MM.1S (cell line): ENCODE measurements at regions not wholly inside any gene's neighbourhood (a gene's known extent, or its start where the extent isn't known, plus 50 kb on each side); places are given as distances from the start of the nearest gene placed in this dataset.
A peak's percentile ranks its signal among the peaks of the same experiment; 100 is the strongest.

Experiments used
- DNase-seq: peaks from one replicate; pipeline ENCODE4 v3.0.0-alpha.2; 2015
- H2AFZ ChIP-seq: fragments of 300-600 bp; sonication (generic); 2 replicates; pipeline ENCODE4 v1.6.0; 2016; ENCODE audit warnings: antibody characterized with exemption, low read length
- H3F3A ChIP-seq: fragments of 300-600 bp; sonication (generic); 2 replicates; pipeline ENCODE4 v1.6.1; 2016; ENCODE audit warnings: mild to moderate bottlenecking, antibody characterized with exemption, low read length, moderate library complexity, mixed read lengths; ENCODE audit not compliant: insufficient read depth
- H3K27ac ChIP-seq: fragments of 300-600 bp; sonication (generic); 2 replicates; pipeline ENCODE4 v1.5.1; 2016; ENCODE audit warnings: mild to moderate bottlenecking, low read length
- H3K27me3 ChIP-seq: fragments of 300-600 bp; sonication (generic); replicated peaks from 2 replicates; pipeline ENCODE4 v1.6.0; 2016; ENCODE audit warnings: low read length; ENCODE audit not compliant: insufficient read depth
- H3K36me3 ChIP-seq: fragments of 300-600 bp; sonication (generic); replicated peaks from 2 replicates; pipeline ENCODE4 v1.6.1; 2016; ENCODE audit warnings: mild to moderate bottlenecking, low read length, mixed read lengths; ENCODE audit not compliant: insufficient read depth
- H3K4me1 ChIP-seq: fragments of 300-600 bp; sonication (generic); 2 replicates; pipeline ENCODE4 v1.6.1; 2016; ENCODE audit warnings: low read length, mixed read lengths
- H3K4me2 ChIP-seq: fragments of 300-600 bp; sonication (generic); 2 replicates; pipeline ENCODE4 v1.6.0; 2016; ENCODE audit warnings: low read depth, low read length
- H3K4me3 ChIP-seq: fragments of 300-600 bp; sonication (generic); 2 replicates; pipeline ENCODE4 v1.5.1; 2016; ENCODE audit warnings: low read length, mixed read lengths
- H3K79me2 ChIP-seq: fragments of 300-600 bp; sonication (generic); 2 replicates; pipeline ENCODE4 v1.6.1; 2016; ENCODE audit warnings: mixed run types, low read length, mixed read lengths
- H3K9ac ChIP-seq: fragments of 300-600 bp; sonication (generic); 2 replicates; pipeline ENCODE4 v1.6.1; 2016; ENCODE audit warnings: low read length, mixed read lengths
- H3K9me2 ChIP-seq: fragments of 300-600 bp; sonication (generic); replicated peaks from 2 replicates; pipeline ENCODE4 v1.6.1; 2016; ENCODE audit warnings: mild to moderate bottlenecking, low read length, mixed read lengths; ENCODE audit not compliant: insufficient read depth
- H3K9me3 ChIP-seq: fragments of 300-600 bp; sonication (generic); replicated peaks from 2 replicates; pipeline ENCODE4 v1.6.1; 2016; ENCODE audit warnings: mild to moderate bottlenecking, low read length, mixed read lengths; ENCODE audit not compliant: insufficient read depth
- H4K20me1 ChIP-seq: fragments of 300-600 bp; sonication (generic); 2 replicates; pipeline ENCODE4 v1.6.1; 2016; ENCODE audit warnings: mild to moderate bottlenecking, low read length, moderate library complexity, mixed read lengths; ENCODE audit not compliant: insufficient read depth
- EZH2 ChIP-seq: fragments of 300-600 bp; sonication (generic); optimal IDR thresholded peaks from 2 replicates; pipeline ENCODE3; 2017; ENCODE audit warnings: low read depth, mild to moderate bottlenecking, antibody characterized with exemption, low read length, mixed read lengths
- EZH2phosphoT487 ChIP-seq: fragments of 300-600 bp; sonication (generic); IDR thresholded peaks from 2 replicates; pipeline ENCODE4 v1.6.1; 2018; ENCODE audit warnings: antibody characterized with exemption, low read length
- TF ChIP-seq, protein P1 (sequence below): fragments of 300-600 bp; sonication (generic); IDR thresholded peaks from 2 replicates; pipeline ENCODE4 v1.5.1; 2016; ENCODE audit warnings: antibody characterized with exemption, low read length, mixed read lengths

DNA sequence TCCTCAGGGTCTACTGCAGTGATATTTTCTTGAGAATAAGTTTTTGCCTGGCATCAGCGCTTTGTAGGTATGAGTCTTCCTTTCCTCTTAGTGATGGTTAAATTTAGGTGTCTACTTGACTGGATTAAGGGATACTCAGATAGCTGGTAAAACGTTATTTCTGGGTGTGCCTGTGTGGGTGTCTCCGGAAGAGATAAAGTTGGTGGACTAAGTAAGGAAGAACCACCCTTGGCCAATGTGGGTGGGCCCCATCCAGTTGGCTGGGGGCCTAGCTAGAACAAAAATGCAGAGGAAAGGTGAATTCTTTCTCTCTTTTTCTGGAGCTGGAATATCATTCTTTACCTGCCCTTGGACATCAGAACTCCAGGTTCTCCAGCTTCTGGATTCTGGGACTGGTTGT is 138.8 kb downstream of the ADCYAP1R1 start:
- H3K27me3 ChIP-seq, result no peaks in the 10 kb centered on the region
- no peak overlapping the region for H3K9ac ChIP-seq
- H3K9me3 ChIP-seq, result no peaks in the 10 kb centered on the region
- peaks cover 12% of the 10 kb centered on the region; the same call in 1 of the 2 replicates for H3K4me1 ChIP-seq
- H3K36me3 ChIP-seq, result no peaks in the 10 kb centered on the region
- no peak overlapping the region for H3K4me2 ChIP-seq
- no peak overlapping the region for H3K4me3 ChIP-seq
- no peak overlapping the region for H3K27ac ChIP-seq
- 0 out of 2 replicates have a peak, but pooled peaks cover 6% of the 10 kb centered on the region for H3F3A ChIP-seq
- no peak overlapping the region for H2AFZ ChIP-seq
- no peaks in the 10 kb centered on the region for H4K20me1 ChIP-seq
- no peak for DNase-seq
- H3K79me2 ChIP-seq, result no peaks in the 10 kb centered on the region
- TF ChIP-seq, protein P1, sequence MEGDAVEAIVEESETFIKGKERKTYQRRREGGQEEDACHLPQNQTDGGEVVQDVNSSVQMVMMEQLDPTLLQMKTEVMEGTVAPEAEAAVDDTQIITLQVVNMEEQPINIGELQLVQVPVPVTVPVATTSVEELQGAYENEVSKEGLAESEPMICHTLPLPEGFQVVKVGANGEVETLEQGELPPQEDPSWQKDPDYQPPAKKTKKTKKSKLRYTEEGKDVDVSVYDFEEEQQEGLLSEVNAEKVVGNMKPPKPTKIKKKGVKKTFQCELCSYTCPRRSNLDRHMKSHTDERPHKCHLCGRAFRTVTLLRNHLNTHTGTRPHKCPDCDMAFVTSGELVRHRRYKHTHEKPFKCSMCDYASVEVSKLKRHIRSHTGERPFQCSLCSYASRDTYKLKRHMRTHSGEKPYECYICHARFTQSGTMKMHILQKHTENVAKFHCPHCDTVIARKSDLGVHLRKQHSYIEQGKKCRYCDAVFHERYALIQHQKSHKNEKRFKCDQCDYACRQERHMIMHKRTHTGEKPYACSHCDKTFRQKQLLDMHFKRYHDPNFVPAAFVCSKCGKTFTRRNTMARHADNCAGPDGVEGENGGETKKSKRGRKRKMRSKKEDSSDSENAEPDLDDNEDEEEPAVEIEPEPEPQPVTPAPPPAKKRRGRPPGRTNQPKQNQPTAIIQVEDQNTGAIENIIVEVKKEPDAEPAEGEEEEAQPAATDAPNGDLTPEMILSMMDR, result no peak
- no peak for TF ChIP-seq EZH2
- no peak for TF ChIP-seq EZH2phosphoT487
- H3K9me2 ChIP-seq, result no peaks in the 10 kb centered on the region

DNA sequence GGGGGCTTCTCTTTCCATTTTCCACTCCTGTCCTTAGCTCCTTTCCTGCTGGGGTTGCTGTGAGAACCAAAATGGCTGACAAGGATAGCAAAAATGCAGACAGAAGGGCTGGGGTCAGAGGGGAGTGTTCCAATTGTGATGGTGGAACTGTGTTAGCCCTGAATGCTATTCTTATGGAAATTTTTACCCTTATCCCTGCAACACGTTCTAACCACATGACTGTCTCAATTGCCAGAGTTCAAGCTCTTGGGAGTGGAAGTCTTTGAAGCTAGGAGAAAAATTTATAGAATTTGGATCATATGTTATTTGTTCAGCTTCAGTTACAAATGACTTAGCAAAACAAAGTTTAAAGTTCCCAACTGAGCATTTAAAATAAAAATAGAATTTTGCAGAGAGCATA is 134.1 kb downstream of the ADCYAP1R1 start:
- DNase-seq, result no peak
- H3K4me1 ChIP-seq, result peaks cover 12% of the 10 kb centered on the region; the same call in 1 of the 2 replicates
- H3F3A ChIP-seq, result 0 out of 2 replicates have a peak, but pooled peaks cover 6% of the 10 kb centered on the region
- no peak overlapping the region for H3K4me2 ChIP-seq
- H4K20me1 ChIP-seq, result no peaks in the 10 kb centered on the region
- H3K9me2 ChIP-seq, result no peaks in the 10 kb centered on the region
- no peak overlapping the region for H3K9ac ChIP-seq
- H3K4me3 ChIP-seq, result no peak overlapping the region
- no peaks in the 10 kb centered on the region for H3K9me3 ChIP-seq
- H2AFZ ChIP-seq, result no peak overlapping the region
- H3K79me2 ChIP-seq, result no peaks in the 10 kb centered on the region
- H3K27ac ChIP-seq, result no peak overlapping the region
- no peaks in the 10 kb centered on the region for H3K27me3 ChIP-seq
- TF ChIP-seq, protein P1, result no peak
- TF ChIP-seq EZH2phosphoT487 (no peak), EZH2 (no peak)
- no peaks in the 10 kb centered on the region for H3K36me3 ChIP-seq

DNA sequence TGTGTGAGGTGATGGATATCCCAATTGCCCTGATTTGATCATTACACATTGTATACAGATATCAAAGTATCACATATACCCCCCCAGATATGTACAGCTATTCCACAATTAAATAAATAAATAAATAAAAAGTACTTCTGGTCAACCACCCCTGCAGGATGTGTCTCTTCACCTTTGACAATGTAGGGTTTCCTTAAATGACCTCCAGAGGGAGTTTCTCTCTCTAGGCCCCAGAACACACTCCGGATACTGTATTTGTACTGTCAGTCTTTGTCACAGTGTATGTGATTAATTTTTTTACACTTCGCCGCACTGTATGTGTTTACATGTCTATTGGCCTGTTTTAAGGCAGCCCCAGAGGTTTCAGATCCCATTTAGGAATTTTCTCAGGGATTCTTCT is 123.6 kb downstream of the ADCYAP1R1 start:
- Histone ChIP-seq H3K9ac (no peak overlapping the region), H3F3A (peaks cover 5% of the 10 kb centered on the region; the same call in 1 of the 2 replicates), H3K9me3 (no peaks in the 10 kb centered on the region), H2AFZ (no peak overlapping the region), H3K4me1 (peaks cover 25% of the 10 kb centered on the region), H4K20me1 (no peaks in the 10 kb centered on the region), H3K4me2 (no peak overlapping the region), H3K27ac (no peak overlapping the region), H3K27me3 (no peaks in the 10 kb centered on the region), H3K79me2 (no peaks in the 10 kb centered on the region), H3K36me3 (no peaks in the 10 kb centered on the region), H3K4me3 (no peak overlapping the region), H3K9me2 (no peaks in the 10 kb centered on the region)
- TF ChIP-seq EZH2phosphoT487, result no peak
- TF ChIP-seq, protein P1, result peak; percentile 22; the same call in 1 of the 2 replicates
- DNase-seq, result no peak
